ENCODE measurements at regions not wholly inside any gene's neighbourhood (a gene's known extent, or its start where the extent isn't known, plus 50 kb on each side); places are given as distances from the start of the nearest gene placed in this dataset.

DNA sequence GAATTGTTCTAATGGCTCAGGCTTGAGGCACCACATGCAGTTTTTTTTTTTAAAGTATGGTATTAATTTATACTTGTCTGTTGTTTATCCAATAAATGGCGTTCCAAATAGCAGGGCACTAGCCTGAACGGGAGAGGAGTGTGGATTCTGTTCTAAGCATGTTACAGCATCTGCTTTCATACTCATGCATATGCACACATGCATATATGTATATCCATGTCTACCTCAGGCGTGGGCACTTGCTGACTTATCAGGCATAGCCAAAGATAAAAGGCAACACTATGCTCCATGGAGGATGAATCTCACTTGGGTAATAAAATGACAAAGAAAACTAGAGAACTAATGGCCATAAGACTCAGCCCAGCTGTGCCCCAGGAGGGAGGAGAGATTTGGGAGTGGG is 393.8 kb downstream of the GADD45G start:
- Histone ChIP-seq H3K36me3 (ENCODE audit: low read depth, missing control alignments) (no peaks in the 10 kb centered on the region), H3K27me3 (no peaks in the 10 kb centered on the region), H3K4me1 (peaks cover 60% of the 10 kb centered on the region), H3K27ac (no peak overlapping the region), H3K4me3 (no peak overlapping the region), H3K9me3 (no peaks in the 10 kb centered on the region)
- no peak for DNase-seq
- WGBS, 2 donors, result 91% methylated on average over 3 of the region's 3 CpGs
- intact Hi-C loops (cut with DNase I; ENCODE audit: low total_unique reads), result loop anchor here (10.0 kb wide), 1 partner anchor 394 kb away; the partner anchor contains the start of gene GADD45G
- no peak for TF ChIP-seq POLR2A (IDR thresholded peaks at IDR 0.05)
- TF ChIP-seq, protein P1, sequence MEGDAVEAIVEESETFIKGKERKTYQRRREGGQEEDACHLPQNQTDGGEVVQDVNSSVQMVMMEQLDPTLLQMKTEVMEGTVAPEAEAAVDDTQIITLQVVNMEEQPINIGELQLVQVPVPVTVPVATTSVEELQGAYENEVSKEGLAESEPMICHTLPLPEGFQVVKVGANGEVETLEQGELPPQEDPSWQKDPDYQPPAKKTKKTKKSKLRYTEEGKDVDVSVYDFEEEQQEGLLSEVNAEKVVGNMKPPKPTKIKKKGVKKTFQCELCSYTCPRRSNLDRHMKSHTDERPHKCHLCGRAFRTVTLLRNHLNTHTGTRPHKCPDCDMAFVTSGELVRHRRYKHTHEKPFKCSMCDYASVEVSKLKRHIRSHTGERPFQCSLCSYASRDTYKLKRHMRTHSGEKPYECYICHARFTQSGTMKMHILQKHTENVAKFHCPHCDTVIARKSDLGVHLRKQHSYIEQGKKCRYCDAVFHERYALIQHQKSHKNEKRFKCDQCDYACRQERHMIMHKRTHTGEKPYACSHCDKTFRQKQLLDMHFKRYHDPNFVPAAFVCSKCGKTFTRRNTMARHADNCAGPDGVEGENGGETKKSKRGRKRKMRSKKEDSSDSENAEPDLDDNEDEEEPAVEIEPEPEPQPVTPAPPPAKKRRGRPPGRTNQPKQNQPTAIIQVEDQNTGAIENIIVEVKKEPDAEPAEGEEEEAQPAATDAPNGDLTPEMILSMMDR (IDR thresholded peaks at IDR 0.05), result no peak

DNA sequence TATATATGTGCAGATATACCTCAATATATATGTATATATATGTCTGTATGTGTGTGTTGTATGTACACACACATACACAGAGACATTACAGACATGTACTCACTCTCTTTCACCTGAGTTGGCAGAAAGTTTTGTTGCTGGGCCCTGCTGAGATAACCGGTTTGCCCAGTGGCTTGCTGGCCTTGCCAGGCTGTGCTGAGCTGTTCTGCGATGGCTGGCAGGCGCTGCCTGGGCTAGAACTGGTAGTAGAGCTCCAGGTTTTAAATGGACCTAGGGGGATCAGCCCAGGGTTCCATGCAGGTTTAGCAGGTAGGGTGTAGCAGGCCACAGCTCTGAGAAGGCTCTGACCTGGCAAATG is 394.3 kb downstream of the GADD45G start:
- no peak for DNase-seq
- Histone ChIP-seq H3K4me3 (no peak overlapping the region), H3K4me1 (peaks cover 56% of the 10 kb centered on the region), H3K27ac (peak overlapping the region; percentile 74 to 84), H3K9me3 (no peaks in the 10 kb centered on the region), H3K27me3 (no peaks in the 10 kb centered on the region), H3K36me3 (ENCODE audit: low read depth, missing control alignments) (no peaks in the 10 kb centered on the region)
- intact Hi-C loops (cut with DNase I; ENCODE audit: low total_unique reads), result loop anchor here (10.0 kb wide), 1 partner anchor 394 kb away; the partner anchor contains the start of gene GADD45G
- 69 to 74% methylated on average over 3 of the region's 3 CpGs for WGBS, 2 donors
- TF ChIP-seq, protein P1 (IDR thresholded peaks at IDR 0.05), result no peak
- TF ChIP-seq POLR2A (IDR thresholded peaks at IDR 0.05), result no peak

DNA sequence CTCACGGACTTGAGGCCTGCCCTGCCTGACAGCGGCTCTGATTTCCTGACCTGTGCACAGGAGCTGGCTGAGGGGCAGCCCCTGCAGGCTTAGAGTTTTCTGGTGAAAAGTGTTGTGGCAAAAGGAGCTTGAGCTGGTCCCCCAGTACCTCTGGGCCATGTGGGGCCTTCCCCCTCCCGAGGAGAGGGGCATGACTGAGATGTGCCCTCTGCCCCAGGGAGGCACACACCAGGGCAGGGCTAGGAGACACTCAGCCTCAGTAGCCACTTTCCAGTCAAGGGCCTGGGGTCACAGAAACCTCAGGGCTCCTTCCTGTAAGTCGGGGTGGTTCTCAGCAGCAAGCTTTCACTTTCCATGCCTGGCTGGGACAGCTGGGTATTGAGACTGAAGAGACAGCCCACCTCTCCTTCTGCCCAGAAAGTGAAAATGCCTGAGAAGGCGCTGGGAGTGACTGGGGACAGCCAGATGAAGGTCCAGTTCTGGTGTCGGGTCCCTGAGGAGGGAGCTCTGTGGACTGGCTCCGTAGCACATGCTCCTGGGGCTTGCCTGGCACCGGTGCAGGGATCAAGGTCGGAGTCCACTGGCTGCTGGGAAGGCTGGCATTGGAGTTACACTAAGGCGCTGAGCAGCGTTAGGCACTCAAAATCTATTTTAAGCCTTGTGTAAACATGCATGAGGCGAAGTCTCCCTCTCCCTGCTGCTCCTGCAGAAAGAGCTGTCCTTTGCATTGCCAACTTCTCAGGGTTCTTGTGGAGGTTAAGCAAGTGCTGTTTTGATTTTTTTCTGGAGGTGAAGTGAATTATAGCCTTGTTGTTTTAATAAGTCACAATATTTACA is 394.9 kb downstream of the GADD45G start:
- intact Hi-C loops (cut with DNase I; ENCODE audit: low total_unique reads), result loop anchor here (10.0 kb wide), 1 partner anchor 395 kb away; the partner anchor contains the start of gene GADD45G
- no peaks in the 10 kb centered on the region for H3K27me3 ChIP-seq
- 3 to 28% methylated on average over 6 to 12 of the region's 12 CpGs for WGBS, 2 donors

DNA sequence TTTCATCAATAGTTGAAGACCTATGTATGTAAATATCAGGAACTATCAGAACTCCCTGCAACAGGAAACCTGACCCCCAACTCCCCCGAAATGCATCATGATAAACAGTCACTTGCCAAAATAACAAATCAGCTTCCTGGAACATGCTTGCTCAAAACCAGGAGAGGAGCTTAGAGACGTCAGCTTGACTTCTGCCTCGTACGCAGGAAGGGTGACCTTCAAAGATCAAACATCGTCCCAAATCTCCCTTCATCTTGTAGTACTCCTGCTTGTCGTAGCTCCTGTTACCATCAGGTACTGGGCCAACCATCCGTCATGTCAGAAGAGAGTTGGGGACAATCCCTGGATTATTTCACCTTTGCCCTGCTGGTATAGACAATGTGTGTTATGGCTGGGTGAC is 396.1 kb downstream of the GADD45G start:
- Histone ChIP-seq H3K27ac (peak overlapping the region; percentile 37 to 84), H3K27me3 (no peaks in the 10 kb centered on the region), H3K4me3 (no peak overlapping the region), H3K4me1 (peaks cover 40% of the 10 kb centered on the region), H3K36me3 (ENCODE audit: low read depth, missing control alignments) (no peaks in the 10 kb centered on the region), H3K9me3 (no peaks in the 10 kb centered on the region)
- WGBS, 2 donors, result 51 to 62% methylated on average over 7 of the region's 7 CpGs
- no peak for DNase-seq
- TF ChIP-seq, protein P1 (IDR thresholded peaks at IDR 0.05), result no peak
- no peak for TF ChIP-seq POLR2A (IDR thresholded peaks at IDR 0.05)
- intact Hi-C loops (cut with DNase I; ENCODE audit: low total_unique reads), result no loop called here

More for the DNA sequence above, 394.9 kb downstream of the GADD45G start:
- peak; percentile 90 for DNase-seq
- H3K9me3 ChIP-seq, result no peaks in the 10 kb centered on the region
- peak overlapping the region; percentile 74 to 84 for H3K27ac ChIP-seq
- H3K4me1 ChIP-seq, result peaks cover 50% of the 10 kb centered on the region
- H3K36me3 ChIP-seq (ENCODE audit: low read depth, missing control alignments), result no peaks in the 10 kb centered on the region
- H3K4me3 ChIP-seq, result no peak overlapping the region
- TF ChIP-seq, protein P1 (IDR thresholded peaks at IDR 0.05), result no peak
- no peak for TF ChIP-seq POLR2A (IDR thresholded peaks at IDR 0.05)

Data from testis (tissue), 2 donors.